ENCODE measurements at regions not wholly inside any gene's neighbourhood (a gene's known extent, or its start where the extent isn't known, plus 50 kb on each side); places are given as distances from the start of the nearest gene placed in this dataset.
A peak's percentile ranks its signal among the peaks of the same experiment; 100 is the strongest.
"Not testable (repeated sequence)": the region's sequence is repeated elsewhere in the genome, so short reads cannot be mapped to it uniquely, and the experiment has no call there.

- no peak for TF ChIP-seq CTCF (IDR thresholded peaks at IDR 0.05)
- TF ChIP-seq ZFX (IDR thresholded peaks at IDR 0.05; ENCODE audit: borderline replicate concordance): no peak
- no peak overlapping the region for H3K27ac ChIP-seq
Measured at GRCh38 chr3:104190681-104191080, 1176.0 kb upstream of the ALCAM start.

- TF ChIP-seq CTCF (IDR thresholded peaks at IDR 0.05) (no peak), ZFX (IDR thresholded peaks at IDR 0.05; ENCODE audit: borderline replicate concordance) (no peak)
- H3K27ac ChIP-seq: no peak overlapping the region
Measured at GRCh38 chr3:104198131-104198530, 1168.6 kb upstream of the ALCAM start.

- TF ChIP-seq CTCF (IDR thresholded peaks at IDR 0.05): no peak
- TF ChIP-seq ZFX (IDR thresholded peaks at IDR 0.05; ENCODE audit: borderline replicate concordance): no peak
- H3K27ac ChIP-seq: no peak overlapping the region
Measured at GRCh38 chr3:104206925-104207324, 1159.8 kb upstream of the ALCAM start.

GRCh38 chr3:104214277-104214676 lies 1152.4 kb upstream of the ALCAM start:
- TF ChIP-seq ZFX (IDR thresholded peaks at IDR 0.05; ENCODE audit: borderline replicate concordance): no peak
- TF ChIP-seq CTCF (IDR thresholded peaks at IDR 0.05): peak; percentile 14; the same call in 1 of the 2 replicates
- H3K27ac ChIP-seq: no peak overlapping the region

- TF ChIP-seq CTCF (IDR thresholded peaks at IDR 0.05) (no peak), ZFX (IDR thresholded peaks at IDR 0.05; ENCODE audit: borderline replicate concordance) (no peak)
- no peak overlapping the region for H3K27ac ChIP-seq
Measured at GRCh38 chr3:104214937-104215336, 1151.8 kb upstream of the ALCAM start.

GRCh38 chr3:104219046-104219445 lies 1147.7 kb upstream of the ALCAM start:
- H3K27ac ChIP-seq: not testable (repeated sequence)

GRCh38 chr3:104234442-104235194 lies 1132.1 kb upstream of the ALCAM start:
- no peak for TF ChIP-seq ZFX (IDR thresholded peaks at IDR 0.05; ENCODE audit: borderline replicate concordance)
- no peak for TF ChIP-seq CTCF (IDR thresholded peaks at IDR 0.05)
- no peak overlapping the region for H3K27ac ChIP-seq

Measured in 22Rv1 (cell line).